DND-41 (cell line): ENCODE measurements at regions not wholly inside any gene's neighbourhood (a gene's known extent, or its start where the extent isn't known, plus 50 kb on each side); places are given as distances from the start of the nearest gene placed in this dataset.

Experiments
- ATAC-seq: fragments of 200-7000 bp; cut with Tn5 transposase; 3 replicates; pipeline ENCODE4 v1.9.1; 2021; ENCODE audit warnings: low read depth; ENCODE audit not compliant: insufficient read depth
- DNase-seq: peaks from one replicate; pipeline ENCODE4 v3.0.0-alpha.2; 2020
- H2AFZ ChIP-seq: 2 replicates; pipeline ENCODE4 v1.6.0; 2012; ENCODE audit warnings: low read depth, low read length
- H3K27ac ChIP-seq: 2 replicates; pipeline ENCODE4 v1.5.1; 2012; ENCODE audit warnings: low read length, inconsistent platforms
- H3K27me3 ChIP-seq: fragments of 200-600 bp; sonication (generic); 2 replicates; pipeline ENCODE4 v1.6.0; 2012; ENCODE audit warnings: low read length, mild to moderate bottlenecking, inconsistent platforms; ENCODE audit not compliant: insufficient read depth, poor library complexity
- H3K36me3 ChIP-seq: 2 replicates; pipeline ENCODE4 v1.5.1; 2012; ENCODE audit warnings: low read length, inconsistent platforms; ENCODE audit not compliant: insufficient read depth
- H3K4me1 ChIP-seq: 2 replicates; pipeline ENCODE4 v1.5.1; 2012; ENCODE audit warnings: mild to moderate bottlenecking, low read length; ENCODE audit not compliant: insufficient read depth
- H3K4me2 ChIP-seq: 2 replicates; pipeline ENCODE4 v1.6.0; 2012; ENCODE audit warnings: mild to moderate bottlenecking, moderate library complexity, low read length, inconsistent platforms; ENCODE audit not compliant: insufficient read depth
- H3K4me3 ChIP-seq, 2 experiments: fragments of 200-600 bp in 1 of 2; shearing (Covaris generic) in 1 of 2; 2 replicates each; pipeline ENCODE4 v1.5.1; 2012 to 2016; ENCODE audit warnings: inconsistent platforms in 2 of 2, low read length in 2 of 2, mild to moderate bottlenecking in 2 of 2, low read depth in 1 of 2, moderate library complexity in 1 of 2
- H3K79me2 ChIP-seq: 2 replicates; pipeline ENCODE4 v1.6.0; 2012; ENCODE audit warnings: low read length, inconsistent platforms; ENCODE audit not compliant: insufficient read depth
- H3K9ac ChIP-seq: 2 replicates; pipeline ENCODE4 v1.6.0; 2012; ENCODE audit warnings: low read depth, mild to moderate bottlenecking, inconsistent platforms, low read length, moderate library complexity
- H3K9me3 ChIP-seq: 2 replicates; pipeline ENCODE4 v1.5.1; 2012; ENCODE audit warnings: low read length, moderate library complexity, mild to moderate bottlenecking, inconsistent platforms; ENCODE audit not compliant: insufficient read depth, severe bottlenecking
- H4K20me1 ChIP-seq: 2 replicates; pipeline ENCODE4 v1.6.0; 2012; ENCODE audit warnings: low read length; ENCODE audit not compliant: insufficient read depth
- EZH2 ChIP-seq: IDR thresholded peaks from 3 replicates; pipeline ENCODE4 v1.6.1; 2012; ENCODE audit warnings: borderline replicate concordance, low read depth, mild to moderate bottlenecking, moderate library complexity, low read length, inconsistent platforms; ENCODE audit not compliant: severe bottlenecking
- TF ChIP-seq, protein P1 (sequence below): IDR thresholded peaks from 2 replicates; pipeline ENCODE4 v1.5.1; 2012; ENCODE audit warnings: borderline replicate concordance, low read length, moderate library complexity, mild to moderate bottlenecking; ENCODE audit not compliant: poor library complexity, severe bottlenecking; ENCODE audit errors: extremely low read depth

DNA sequence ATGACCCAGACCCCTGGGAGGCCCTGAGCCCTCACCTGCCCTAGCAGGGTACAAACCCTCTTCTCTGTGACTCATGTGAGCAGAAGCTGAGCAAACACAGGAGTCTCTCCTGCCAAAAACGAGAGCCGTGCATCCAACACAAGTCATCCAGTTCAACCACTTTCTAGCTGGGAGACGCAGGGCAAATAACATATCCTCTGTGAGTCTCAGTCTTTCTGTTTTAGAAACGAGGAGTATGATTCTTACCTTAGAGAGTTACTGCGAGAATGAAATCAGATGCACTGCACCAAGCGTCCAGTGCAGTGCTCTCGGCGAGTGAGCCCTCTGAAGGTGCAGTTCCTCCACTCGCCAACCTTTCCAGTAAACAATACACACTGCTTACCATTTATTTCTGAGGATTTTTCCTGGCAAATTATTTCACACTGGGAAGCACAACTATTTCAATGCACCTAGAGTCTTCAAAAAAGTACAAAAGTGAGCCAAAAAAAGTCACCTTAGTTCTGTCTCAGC lies 331.8 kb upstream of the MYT1L start:
- H3K4me3 ChIP-seq: no peak overlapping the region

DNA sequence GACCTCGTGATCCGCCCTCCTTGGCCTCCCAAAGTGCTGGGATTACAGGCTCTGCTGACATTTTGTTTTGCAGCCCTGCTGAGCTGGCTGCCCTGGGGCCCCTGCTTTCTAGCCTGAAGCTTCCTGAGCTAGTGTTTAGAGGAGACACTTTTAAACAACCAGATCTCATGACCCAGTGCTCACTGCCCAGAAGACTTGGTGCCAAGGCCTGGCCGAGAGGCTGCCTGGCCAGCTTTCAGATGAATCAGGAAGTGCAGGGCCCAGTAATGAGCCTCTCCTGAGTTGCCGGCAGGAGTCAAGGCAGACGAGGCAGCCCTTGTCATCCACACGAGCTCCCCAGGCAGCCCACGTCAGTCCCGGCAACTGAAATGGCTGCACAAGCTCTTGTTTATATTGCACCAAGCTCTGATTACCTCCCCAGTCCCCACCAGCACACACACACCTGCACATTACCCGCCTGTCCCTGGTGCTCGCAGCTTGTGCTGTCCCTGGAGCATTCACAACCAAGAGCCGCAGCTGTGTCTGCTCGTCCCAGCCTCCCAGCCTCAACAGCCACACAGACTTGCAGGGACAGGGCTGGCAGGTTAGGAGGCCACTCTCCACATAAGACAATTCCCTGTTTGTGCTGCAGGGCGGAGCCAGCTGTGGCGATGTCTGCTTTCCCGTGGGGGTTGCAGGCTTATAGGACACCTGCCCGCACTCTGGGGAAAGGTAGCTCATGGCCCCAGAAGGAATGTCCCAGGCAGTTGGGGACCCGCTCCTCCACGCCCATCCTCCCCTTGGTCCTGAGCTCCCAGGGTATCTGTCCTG lies 331.2 kb upstream of the MYT1L start:
- no peaks in the 10 kb centered on the region for H3K79me2 ChIP-seq
- H2AFZ ChIP-seq: no peak overlapping the region
- no peak for DNase-seq
- H3K9ac ChIP-seq: no peak overlapping the region
- no peak for TF ChIP-seq EZH2
- TF ChIP-seq, protein P1, sequence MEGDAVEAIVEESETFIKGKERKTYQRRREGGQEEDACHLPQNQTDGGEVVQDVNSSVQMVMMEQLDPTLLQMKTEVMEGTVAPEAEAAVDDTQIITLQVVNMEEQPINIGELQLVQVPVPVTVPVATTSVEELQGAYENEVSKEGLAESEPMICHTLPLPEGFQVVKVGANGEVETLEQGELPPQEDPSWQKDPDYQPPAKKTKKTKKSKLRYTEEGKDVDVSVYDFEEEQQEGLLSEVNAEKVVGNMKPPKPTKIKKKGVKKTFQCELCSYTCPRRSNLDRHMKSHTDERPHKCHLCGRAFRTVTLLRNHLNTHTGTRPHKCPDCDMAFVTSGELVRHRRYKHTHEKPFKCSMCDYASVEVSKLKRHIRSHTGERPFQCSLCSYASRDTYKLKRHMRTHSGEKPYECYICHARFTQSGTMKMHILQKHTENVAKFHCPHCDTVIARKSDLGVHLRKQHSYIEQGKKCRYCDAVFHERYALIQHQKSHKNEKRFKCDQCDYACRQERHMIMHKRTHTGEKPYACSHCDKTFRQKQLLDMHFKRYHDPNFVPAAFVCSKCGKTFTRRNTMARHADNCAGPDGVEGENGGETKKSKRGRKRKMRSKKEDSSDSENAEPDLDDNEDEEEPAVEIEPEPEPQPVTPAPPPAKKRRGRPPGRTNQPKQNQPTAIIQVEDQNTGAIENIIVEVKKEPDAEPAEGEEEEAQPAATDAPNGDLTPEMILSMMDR: no peak
- no peaks in the 10 kb centered on the region for H3K9me3 ChIP-seq
- no peak overlapping the region for H3K27ac ChIP-seq
- H3K4me3 ChIP-seq: no peak overlapping the region
- ATAC-seq: no peak
- H3K36me3 ChIP-seq: no peaks in the 10 kb centered on the region
- H3K4me1 ChIP-seq: no peaks in the 10 kb centered on the region
- H3K27me3 ChIP-seq: no peaks in the 10 kb centered on the region
- H4K20me1 ChIP-seq: no peaks in the 10 kb centered on the region
- H3K4me2 ChIP-seq: no peak overlapping the region

More for the DNA sequence above, 331.8 kb upstream of the MYT1L start:
- TF ChIP-seq, protein P1: no peak
- no peak for TF ChIP-seq EZH2
- Histone ChIP-seq H3K27me3 (no peaks in the 10 kb centered on the region), H3K27ac (no peak overlapping the region), H2AFZ (no peak overlapping the region), H4K20me1 (no peaks in the 10 kb centered on the region), H3K9me3 (no peaks in the 10 kb centered on the region), H3K36me3 (no peaks in the 10 kb centered on the region), H3K79me2 (no peaks in the 10 kb centered on the region), H3K9ac (no peak overlapping the region), H3K4me1 (no peaks in the 10 kb centered on the region), H3K4me2 (no peak overlapping the region)
- ATAC-seq: no peak
- no peak for DNase-seq

DNA sequence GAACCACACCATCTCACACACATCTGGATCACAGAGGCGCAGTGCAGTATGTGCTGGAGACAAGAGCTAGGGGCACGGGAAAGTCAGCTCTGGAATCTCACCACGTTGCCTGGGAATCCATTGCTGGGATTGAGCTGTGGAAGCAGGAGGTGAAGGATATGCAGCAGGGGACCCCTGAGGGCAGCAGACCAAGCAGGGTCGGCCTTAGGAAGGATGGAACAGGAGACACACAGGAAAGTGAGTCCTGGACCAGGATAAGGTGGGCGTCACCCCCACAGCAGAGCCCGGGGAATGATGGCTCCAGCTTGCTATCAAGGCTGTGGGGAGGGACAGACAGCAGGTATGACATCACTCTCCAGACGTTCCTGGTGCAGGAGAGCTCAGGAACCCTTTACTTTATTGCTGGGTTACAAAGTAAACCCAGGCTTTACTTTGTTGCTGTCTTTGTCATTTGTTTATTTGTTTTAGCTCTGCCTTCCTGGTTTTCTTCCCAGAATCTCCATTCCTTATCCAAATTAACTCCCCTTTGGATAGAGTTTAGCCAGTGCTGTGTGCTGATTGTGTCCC lies 329.8 kb upstream of the MYT1L start:
- no peak for DNase-seq

More for the DNA sequence above, 329.8 kb upstream of the MYT1L start:
- no peak overlapping the region for H3K4me2 ChIP-seq
- no peak for TF ChIP-seq EZH2
- TF ChIP-seq, protein P1: no peak
- no peaks in the 10 kb centered on the region for H3K4me1 ChIP-seq
- H2AFZ ChIP-seq: no peak overlapping the region
- no peak overlapping the region for H3K4me3 ChIP-seq
- no peaks in the 10 kb centered on the region for H3K27me3 ChIP-seq
- no peaks in the 10 kb centered on the region for H3K79me2 ChIP-seq
- H3K9me3 ChIP-seq: no peaks in the 10 kb centered on the region
- no peaks in the 10 kb centered on the region for H3K36me3 ChIP-seq
- H4K20me1 ChIP-seq: no peaks in the 10 kb centered on the region
- ATAC-seq: no peak
- H3K27ac ChIP-seq: no peak overlapping the region
- H3K9ac ChIP-seq: no peak overlapping the region
